ENCODE measurements at regions not wholly inside any gene's neighbourhood (a gene's known extent, or its start where the extent isn't known, plus 50 kb on each side); places are given as distances from the start of the nearest gene placed in this dataset.

DNA sequence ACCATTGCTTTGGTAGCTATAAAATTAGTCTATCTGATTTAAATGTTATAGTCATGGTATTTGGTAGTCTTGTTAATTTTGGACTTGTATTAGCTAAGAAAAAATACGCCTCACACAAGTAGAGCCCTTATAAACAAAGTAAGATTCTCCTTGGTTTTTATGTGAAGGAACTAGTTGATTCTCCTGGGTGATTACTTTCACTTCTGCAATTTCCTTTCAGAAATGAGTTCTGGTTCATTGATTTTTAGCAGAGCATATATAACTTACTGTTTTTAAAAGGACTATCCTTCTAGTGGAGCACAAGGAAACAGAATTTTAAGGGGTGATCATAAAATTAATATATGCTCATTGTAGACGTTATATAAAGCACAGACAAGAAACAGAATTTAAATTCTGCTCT, 120.1 kb downstream of the BACH1 start:
- Histone ChIP-seq H2BK15ac (ENCODE audit: low read length) (no peak overlapping the region), H2BK20ac (ENCODE audit: low read length) (no peak overlapping the region), H4K8ac (ENCODE audit: extremely low read depth, insufficient read depth, low read length) (no peak overlapping the region), H3K79me2 (ENCODE audit: control insufficient read depth in 1 of 2, insufficient read depth in 2 of 2, low read length in 2 of 2) (no peaks in the 10 kb centered on the region), H3K14ac (ENCODE audit: insufficient read length) (no peak overlapping the region), H2AK5ac (ENCODE audit: low read depth, low read length) (no peak overlapping the region), H2BK5ac (ENCODE audit: low read depth, low read length) (no peak overlapping the region), H4K5ac (ENCODE audit: insufficient read length, low read depth, low read length) (no peak overlapping the region), H4K91ac (replicated peaks; ENCODE audit: insufficient read length, low read length) (no peak overlapping the region), H3K56ac (replicated peaks; ENCODE audit: insufficient read length, low read depth, low read length) (no peak overlapping the region), H3K9ac (replicated peaks in 1 of 4; ENCODE audit: extremely low read depth in 1 of 4, low read depth in 3 of 4, low read length in 3 of 4) (no peak overlapping the region), H3K9me3 (ENCODE audit: insufficient read depth in 2 of 2, low read depth in 1 of 2, low read length in 1 of 2) (no peaks in the 10 kb centered on the region), H3K23ac (ENCODE audit: insufficient read length) (no peak overlapping the region), H2BK12ac (ENCODE audit: low read depth, low read length) (no peak overlapping the region), H3K18ac (ENCODE audit: extremely low read depth, low read length) (no peak overlapping the region), H3K27ac (ENCODE audit: low read depth, low read length) (no peak overlapping the region), H3K4me3 (ENCODE audit: extremely low read depth in 1 of 4, insufficient read depth in 2 of 4, low read depth in 3 of 4, low read length in 4 of 4) (no peak overlapping the region), H3K79me1 (ENCODE audit: low read depth, low read length) (no peaks in the 10 kb centered on the region), H4K20me1 (replicated peaks in 1 of 2; ENCODE audit: control insufficient read depth in 1 of 2, insufficient read depth in 2 of 2, low read length in 2 of 2) (no peaks in the 10 kb centered on the region), H3K36me3 (ENCODE audit: control insufficient read depth in 2 of 4, insufficient read depth in 4 of 4, low read length in 3 of 4) (no peaks in the 10 kb centered on the region), H2BK120ac (replicated peaks; ENCODE audit: low read depth, low read length) (no peak overlapping the region), H3K4ac (replicated peaks; ENCODE audit: insufficient read length, low read depth, low read length) (no peak overlapping the region), H3K23me2 (ENCODE audit: low read depth, low read length) (no peaks in the 10 kb centered on the region), H3K4me2 (ENCODE audit: insufficient read depth in 1 of 2, low read depth in 2 of 2, low read length in 2 of 2) (no peak overlapping the region), H3K4me1 (replicated peaks in 1 of 4; ENCODE audit: control insufficient read depth in 3 of 4, insufficient read depth in 4 of 4, low read length in 3 of 4) (no peaks in the 10 kb centered on the region), H3K27me3 (replicated peaks in 1 of 4; ENCODE audit: control insufficient read depth in 3 of 4, extremely low read depth in 1 of 4, insufficient read depth in 3 of 4, low read length in 3 of 4) (no peaks in the 10 kb centered on the region), H2AFZ (ENCODE audit: low read length) (no peak overlapping the region)
- 82% methylated on average over 2 of the region's 2 CpGs; no CpG with 5 or more reads in 1 of the 2 experiments for WGBS, 2 experiments (ENCODE audit: extremely low coverage in 1 of 2, insufficient coverage in 1 of 2, insufficient read length in 1 of 2, insufficient replicate concordance in 2 of 2, low coverage in 1 of 2, low lambda C conversion rate in 2 of 2, missing lambda C conversion rate in 1 of 2)
- ChIA-PET CTCF (ENCODE audit: partially characterized antibody) (no interaction called here), POLR2A (ENCODE audit: partially characterized antibody) (no interaction called here)
- DNase-seq (ENCODE audit: low read depth in 1 of 2, low spot score in 2 of 2) (no peak), FAIRE-seq (no peak)
- TF ChIP-seq CTBP2 (IDR thresholded peaks at IDR 0.05; ENCODE audit: borderline replicate concordance, insufficient read depth, insufficient read length, low read length) (no peak), SAP30 (IDR thresholded peaks at IDR 0.05; ENCODE audit: insufficient read depth, insufficient replicate concordance, low read length) (no peak), E2F6 (IDR thresholded peaks at IDR 0.05) (no peak), BCL11A (IDR thresholded peaks at IDR 0.05; ENCODE audit: low read depth in 2 of 2, low read length in 2 of 2) (no peak), MAFK (IDR thresholded peaks at IDR 0.05; ENCODE audit: low read depth, low read length) (no peak), CBX5 (IDR thresholded peaks at IDR 0.05; ENCODE audit: low read depth, low read length) (no peak), BRCA1 (IDR thresholded peaks at IDR 0.05; ENCODE audit: low read depth, low read length) (no peak), SP2 (IDR thresholded peaks at IDR 0.05; ENCODE audit: low read length) (no peak), PHF8 (conservative IDR thresholded peaks at IDR 0.05; ENCODE audit: low read depth, low read length) (no peak), SP4 (IDR thresholded peaks at IDR 0.05; ENCODE audit: low read length) (no peak), GABPA (IDR thresholded peaks at IDR 0.05; ENCODE audit: borderline replicate concordance, insufficient read depth, low read length) (no peak), ZNF274 (IDR thresholded peaks at IDR 0.05; ENCODE audit: borderline replicate concordance, extremely low read depth, low read length) (no peak), TCF12 (IDR thresholded peaks at IDR 0.05; ENCODE audit: low read depth, low read length) (no peak), POU5F1 (IDR thresholded peaks at IDR 0.05; ENCODE audit: low read depth, low read length) (no peak)

Measured in H1 (cell line).